GM18499 (cell line): ENCODE measurements at regions not wholly inside any gene's neighbourhood (a gene's known extent, or its start where the extent isn't known, plus 50 kb on each side); places are given as distances from the start of the nearest gene placed in this dataset.
"Not testable (repeated sequence)": the region's sequence is repeated elsewhere in the genome, so short reads cannot be mapped to it uniquely, and the experiment has no call there.

ENCODE experiments used
- ATAC-seq: cut with Tn5 transposase; IDR thresholded peaks from one replicate; pipeline ENCODE4 v1.9.1; 2021; ENCODE audit warnings: moderate number of reproducible peaks; ENCODE audit not compliant: insufficient read depth, unreplicated experiment

DNA sequence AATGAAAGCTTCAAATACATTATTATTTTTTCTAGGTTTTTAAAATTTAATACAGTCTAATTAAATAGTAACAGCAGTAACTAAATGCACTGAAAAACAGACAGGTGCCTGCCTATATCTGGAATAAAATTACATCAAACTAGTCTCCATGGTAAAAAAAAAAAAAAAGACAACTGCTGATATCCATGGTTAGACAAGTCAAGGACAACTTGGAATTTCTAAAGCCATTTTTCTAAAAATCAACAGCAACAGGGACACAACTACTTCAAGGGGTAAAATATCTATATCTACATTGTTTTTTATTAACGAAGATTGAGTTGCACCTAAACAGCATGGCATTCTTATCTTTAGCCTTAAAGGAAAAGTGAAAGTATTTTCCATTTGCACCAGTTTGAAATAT lies 74.7 kb upstream of the VPREB1 start:
- no peak for ATAC-seq

DNA sequence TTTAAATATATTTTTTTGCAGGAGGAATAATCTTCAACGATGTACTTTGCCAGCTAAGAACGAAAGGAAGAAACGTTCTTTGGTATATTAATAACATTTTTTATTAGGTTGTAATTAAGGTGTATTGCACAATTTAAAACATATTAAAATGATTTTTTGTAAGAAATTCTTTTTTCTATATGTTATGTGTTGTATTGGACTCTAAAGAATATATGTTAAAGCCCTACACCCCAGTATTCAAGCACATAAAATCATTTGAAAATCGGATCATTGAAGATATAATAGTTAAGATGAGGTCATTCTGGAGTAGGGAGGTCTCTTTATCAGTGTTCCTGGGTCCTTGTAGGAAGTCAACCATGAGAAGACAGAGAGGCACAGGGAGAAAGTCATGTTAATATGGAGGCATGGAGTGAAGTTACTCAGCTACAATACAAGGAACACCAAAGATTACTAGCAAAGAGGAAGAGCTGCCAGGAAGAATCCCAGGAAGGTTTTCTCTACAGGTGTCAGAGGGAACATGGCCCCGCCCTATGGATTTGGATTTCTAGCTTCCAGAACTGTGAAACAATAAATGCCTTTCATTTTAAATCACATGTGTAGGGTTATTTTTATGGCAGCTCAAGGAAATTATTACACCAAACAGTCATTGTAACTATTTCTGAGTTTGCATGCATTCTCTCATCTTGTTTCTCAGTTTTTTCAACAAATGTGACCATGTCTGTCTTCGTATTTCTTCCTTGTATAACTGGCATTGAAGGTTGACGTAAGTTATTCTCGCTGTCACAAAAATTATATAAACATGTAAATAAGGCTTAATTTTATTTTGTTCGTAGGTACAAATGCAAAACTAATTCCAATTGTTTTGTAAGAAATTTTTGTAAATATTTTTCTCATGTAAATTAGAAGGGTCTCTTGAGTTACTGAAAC lies 75.4 kb upstream of the VPREB1 start:
- no peak for ATAC-seq

- ATAC-seq = no peak
These were observed 76.2 kb upstream of the VPREB1 start for GRCh38 chr22:22168190-22168940.

GRCh38 chr22:22167791-22168189 lies 76.8 kb upstream of the VPREB1 start:
- ATAC-seq = peak; percentile 49

GRCh38 chr22:22166941-22167713 lies 77.5 kb upstream of the VPREB1 start:
- ATAC-seq = peak; percentile 6

DNA sequence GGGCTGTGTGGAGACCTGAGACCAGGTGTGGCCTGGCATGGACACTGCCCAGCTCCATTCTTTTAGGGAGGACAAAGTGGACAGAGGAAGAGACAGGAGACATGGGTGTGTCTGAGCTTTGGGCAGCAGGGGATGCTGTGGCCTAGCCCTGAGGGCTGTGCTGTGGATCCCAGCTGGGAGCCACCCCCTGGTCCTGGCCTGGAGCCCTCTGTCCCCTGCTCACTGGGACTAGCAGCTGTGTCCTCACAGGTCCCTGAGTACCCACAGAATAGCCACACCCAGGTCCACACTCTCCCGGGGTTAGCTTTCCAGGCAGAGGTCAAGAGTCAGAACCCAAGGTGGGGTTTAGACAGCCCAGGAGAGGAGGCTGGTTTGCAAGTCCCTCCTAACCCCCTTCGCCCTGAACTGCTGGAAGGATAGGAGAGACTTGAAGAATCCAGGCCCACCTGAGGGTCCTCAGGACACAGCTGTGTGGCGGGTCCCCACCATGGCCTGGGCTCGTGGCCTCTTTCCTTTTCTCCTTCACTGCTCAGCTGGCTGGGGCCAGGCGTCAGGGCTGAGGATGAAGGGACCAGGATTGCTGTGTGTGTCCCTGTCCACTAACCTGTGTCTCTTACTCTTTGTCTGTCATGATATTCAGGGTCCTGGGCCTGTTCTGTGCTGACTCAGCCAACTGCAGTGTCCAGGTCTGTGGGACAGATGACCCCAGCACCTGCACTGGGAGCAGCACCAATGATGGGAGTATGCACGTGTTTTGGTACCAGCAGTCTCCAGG lies 78.5 kb upstream of the VPREB1 start:
- no peak for ATAC-seq

GRCh38 chr22:22164541-22165272 lies 79.9 kb upstream of the VPREB1 start:
- no peak for ATAC-seq

- no peak for ATAC-seq
These were observed 82.4 kb upstream of the VPREB1 start for GRCh38 chr22:22161924-22162851.

DNA sequence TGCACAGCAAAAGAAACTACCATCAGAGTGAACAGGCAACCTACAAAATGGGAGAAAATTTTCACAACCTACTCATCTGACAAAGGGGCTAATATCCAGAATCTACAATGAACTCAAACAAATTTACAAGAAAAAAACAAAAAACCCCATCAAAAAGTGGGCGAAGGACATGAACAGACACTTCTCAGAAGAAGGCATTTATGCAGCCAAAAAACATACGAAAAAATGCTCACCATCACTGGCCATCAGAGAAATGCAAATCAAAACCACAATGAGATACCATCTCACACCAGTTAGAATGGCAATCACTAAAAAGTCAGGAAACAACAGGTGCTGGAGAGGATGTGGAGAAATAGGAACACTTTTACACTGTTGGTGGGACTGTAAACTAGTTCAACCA lies 83.8 kb upstream of the VPREB1 start:
- not testable (repeated sequence) for ATAC-seq

- ATAC-seq = no peak
These were observed 85.2 kb upstream of the VPREB1 start for GRCh38 chr22:22159384-22159783.

GRCh38 chr22:22158965-22159364 lies 85.6 kb upstream of the VPREB1 start:
- ATAC-seq = no peak

GRCh38 chr22:22158207-22158816 lies 86.3 kb upstream of the VPREB1 start:
- ATAC-seq = no peak

DNA sequence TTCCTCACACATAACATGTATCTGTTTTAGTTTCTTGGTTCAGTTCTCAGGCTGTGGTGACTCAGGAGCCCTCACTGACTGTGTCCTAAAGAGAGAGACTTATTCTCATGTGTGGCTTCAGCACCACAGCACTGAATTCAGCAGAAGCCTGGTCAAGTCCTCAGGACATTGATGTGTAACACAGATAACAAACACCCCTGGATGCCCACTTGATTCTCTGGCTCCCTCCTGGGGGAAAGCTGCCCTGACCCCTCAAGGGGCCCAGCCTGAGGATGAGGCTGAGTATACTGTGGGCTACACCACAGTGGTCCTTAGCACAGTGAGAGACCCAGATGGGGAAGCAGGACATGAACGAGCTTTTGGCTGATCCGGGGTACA lies 87.2 kb upstream of the VPREB1 start:
- ATAC-seq = no peak

DNA sequence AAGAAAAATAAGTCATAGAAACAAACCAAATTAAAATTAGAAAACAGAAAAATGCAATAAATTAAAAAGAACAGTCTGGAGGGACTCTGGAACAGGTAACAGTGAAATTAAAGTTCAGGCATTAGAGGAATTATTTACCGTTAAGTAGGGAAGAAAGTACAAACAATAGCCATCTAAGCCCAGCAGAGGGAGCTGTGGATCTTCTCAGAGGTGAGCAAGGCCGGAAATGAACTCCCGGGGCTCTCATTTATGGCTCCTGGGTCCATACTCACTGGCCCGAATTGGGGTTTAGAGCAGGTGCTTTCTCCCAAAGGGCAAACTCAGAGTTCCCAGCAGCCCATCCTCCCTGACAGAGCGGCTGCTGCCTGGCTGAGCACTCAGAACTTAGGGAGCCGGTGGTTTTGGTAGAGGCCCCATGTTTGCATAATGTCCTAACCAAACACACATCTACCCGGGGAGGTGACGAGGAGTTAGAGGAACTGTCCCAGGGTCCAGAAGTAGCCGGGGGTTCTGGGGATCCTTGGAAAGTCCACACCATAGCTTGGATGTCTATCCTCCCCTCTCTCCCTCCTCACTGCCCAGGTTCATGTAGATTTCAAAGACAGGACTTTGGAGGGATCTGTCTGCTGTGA lies 87.8 kb upstream of the VPREB1 start:
- no peak for ATAC-seq

GRCh38 chr22:22156348-22156715 lies 88.3 kb upstream of the VPREB1 start:
- no peak for ATAC-seq

GRCh38 chr22:22155607-22156006 lies 89.0 kb upstream of the VPREB1 start:
- no peak for ATAC-seq

DNA sequence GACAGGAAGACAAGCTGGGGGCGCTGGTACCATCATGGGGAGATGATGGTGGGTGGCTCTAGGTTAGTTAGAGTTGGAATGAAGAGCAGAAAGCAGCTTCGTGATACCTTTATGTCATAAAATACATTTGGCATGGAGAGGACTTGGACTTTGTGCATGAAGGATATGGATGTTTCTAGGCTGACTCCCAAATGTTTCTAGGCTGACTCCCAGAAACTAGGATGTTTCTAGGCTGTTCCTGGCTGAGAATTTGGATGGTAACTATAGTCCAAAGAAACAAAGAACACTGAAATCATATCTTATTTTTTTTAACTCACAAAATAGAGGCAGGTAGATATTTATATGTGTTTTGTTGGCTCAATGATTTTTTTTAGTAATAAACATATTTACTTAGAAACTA lies 89.4 kb upstream of the VPREB1 start:
- no peak for ATAC-seq

GRCh38 chr22:22154040-22154439 lies 90.5 kb upstream of the VPREB1 start:
- ATAC-seq = no peak
